EH (cell line): ENCODE measurements at regions not wholly inside any gene's neighbourhood (a gene's known extent, or its start where the extent isn't known, plus 50 kb on each side); places are given as distances from the start of the nearest gene placed in this dataset.
"Not testable (repeated sequence)": the region's sequence is repeated elsewhere in the genome, so short reads cannot be mapped to it uniquely, and the experiment has no call there.

Experiments used
- DNase-seq: peaks from one replicate; pipeline ENCODE4 v3.0.0-alpha.2; 2015; ENCODE audit warnings: low read depth

DNA sequence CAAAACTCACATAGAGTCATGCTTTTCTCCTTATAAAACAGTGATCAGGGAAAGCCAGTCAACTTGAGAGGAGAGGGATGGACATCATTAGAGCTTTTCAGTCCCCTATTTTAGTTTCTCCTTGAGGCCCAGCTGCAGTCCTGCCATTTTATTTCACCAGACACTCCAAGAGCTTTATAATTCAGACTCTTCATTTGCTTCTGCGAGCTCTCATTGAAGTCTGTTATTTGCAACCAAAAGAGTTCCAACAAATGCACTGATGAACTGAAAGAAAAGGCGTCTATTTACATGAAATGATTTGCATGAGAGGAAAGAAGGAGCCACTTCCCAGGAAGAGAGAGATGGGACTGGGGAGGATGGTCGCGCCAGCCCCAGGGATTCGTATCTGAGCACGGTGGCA lies 86.8 kb downstream of the NDUFA12 start:
- no peak for DNase-seq

- no peak for DNase-seq
Measured at GRCh38 chr12:94909663-94910062, 93.8 kb downstream of the NDUFA12 start.

DNA sequence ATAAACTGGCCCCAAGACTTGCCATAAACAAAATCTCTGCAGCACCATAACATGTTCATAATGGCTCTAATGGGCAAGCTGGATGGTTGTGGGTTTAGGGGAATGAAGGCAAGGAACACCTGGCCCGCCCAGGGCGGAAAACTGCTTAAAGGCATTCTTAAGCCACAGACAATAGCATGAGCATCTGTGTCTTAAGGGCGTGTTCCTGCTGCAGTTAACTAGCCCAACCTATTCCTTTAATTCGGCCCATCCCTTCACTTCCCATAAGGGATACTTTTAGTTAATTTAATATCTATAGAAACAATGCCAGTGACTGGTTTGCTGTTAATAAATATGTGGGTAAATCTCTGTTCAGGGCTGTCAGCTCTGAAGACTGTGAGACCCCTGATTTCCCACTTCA lies 97.7 kb downstream of the NDUFA12 start:
- not testable (repeated sequence) for DNase-seq

GRCh38 chr12:94900496-94900895 lies 103.0 kb downstream of the NDUFA12 start:
- no peak for DNase-seq

- no peak for DNase-seq
Measured at GRCh38 chr12:94898388-94898787, 105.1 kb downstream of the NDUFA12 start.

DNA sequence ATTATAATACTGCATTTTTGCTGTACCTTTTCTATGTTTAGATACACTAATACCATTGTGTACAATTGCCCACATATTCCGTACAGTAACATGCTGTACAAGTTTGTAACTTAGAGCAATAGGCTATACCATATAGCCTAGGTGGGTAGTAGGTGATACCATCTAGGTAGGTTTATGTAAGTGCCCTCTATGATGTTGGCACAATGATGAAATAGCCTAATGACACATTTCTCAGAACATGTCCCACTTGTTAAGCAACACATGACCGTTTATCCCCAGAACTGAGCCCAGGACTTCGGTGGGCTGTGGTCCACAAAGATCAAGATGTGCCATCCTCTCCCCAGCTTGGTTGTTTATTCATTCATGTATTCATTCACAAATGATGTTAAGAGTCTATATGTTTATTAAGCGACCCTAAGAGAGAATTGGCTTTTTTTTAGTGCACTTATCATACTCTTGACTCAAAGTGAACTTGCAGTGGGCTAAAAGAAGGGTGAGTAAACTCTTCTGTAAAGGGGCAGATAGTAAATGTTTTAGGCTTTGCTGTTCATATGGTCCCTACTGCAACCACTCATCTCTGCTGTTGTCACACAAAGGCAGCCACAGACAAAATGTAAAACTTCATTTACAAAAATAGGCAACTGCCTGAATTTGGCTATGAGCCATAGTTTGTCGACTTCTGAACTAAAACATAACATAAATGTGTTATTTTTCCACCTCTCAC lies 110.8 kb downstream of the NDUFA12 start:
- DNase-seq: no peak

- DNase-seq: no peak
Measured at GRCh38 chr12:94889445-94890210, 113.9 kb downstream of the NDUFA12 start.

GRCh38 chr12:94879542-94879941 lies 124.0 kb downstream of the NDUFA12 start:
- peak; percentile 24 for DNase-seq

DNA sequence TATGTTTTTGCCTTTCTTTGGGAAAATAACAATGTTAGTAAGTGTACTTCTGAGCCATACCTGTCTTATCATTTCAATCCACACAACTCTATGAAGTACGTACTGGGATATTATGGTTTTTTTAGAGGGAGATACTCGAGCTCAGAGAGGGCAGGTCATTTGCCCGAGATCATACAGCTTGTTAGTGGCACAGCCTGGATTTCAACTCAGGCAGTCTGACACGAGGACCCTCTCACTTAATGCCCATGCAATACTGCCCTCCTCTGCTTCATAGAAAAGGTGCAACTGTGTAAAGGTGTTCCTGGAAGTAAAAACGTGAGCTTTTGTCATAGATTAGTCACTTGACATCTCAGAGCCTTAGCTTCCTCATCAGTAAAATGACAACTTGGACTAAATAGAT lies 128.0 kb downstream of the NDUFA12 start:
- DNase-seq: no peak

DNA sequence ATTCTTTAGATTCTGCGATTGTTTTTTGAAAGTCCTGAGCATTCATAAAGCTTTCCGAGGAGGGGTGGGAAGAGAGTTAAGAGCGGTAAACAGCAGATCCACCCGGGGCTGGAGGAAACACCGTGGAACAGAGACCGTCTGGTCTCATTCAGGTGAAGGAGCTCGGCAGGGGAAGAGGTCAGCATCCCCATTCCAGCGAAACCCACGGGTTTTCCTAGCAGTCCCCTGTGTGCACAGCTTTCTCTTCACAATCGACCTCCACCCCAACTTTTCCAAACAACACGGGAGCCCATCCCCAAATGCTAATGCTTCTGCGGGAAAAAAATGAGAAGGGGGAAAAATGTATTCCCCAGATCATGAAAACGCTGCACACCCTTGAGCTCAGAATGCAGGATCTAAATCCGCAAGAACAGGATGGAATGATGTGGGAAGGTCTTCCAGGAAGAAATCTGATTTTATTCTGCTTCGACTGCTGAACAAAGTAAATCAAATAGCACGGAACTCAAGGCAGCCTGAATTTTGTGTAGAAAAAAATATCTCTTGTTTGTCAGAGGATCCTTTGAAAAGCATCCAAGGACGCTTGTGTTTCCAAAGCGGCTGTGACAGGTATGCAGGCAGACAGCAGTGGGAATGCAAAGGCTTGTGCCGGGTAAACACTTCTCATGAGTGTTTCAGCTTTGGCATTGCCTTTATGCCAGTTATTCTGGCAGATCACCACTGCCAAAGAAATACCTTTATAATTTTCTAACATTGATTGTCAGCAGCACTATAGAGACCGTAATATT lies 128.8 kb downstream of the NDUFA12 start:
- DNase-seq: no peak

GRCh38 chr12:94873734-94874517 lies 129.6 kb downstream of the NDUFA12 start:
- DNase-seq: peak; percentile 6

DNA sequence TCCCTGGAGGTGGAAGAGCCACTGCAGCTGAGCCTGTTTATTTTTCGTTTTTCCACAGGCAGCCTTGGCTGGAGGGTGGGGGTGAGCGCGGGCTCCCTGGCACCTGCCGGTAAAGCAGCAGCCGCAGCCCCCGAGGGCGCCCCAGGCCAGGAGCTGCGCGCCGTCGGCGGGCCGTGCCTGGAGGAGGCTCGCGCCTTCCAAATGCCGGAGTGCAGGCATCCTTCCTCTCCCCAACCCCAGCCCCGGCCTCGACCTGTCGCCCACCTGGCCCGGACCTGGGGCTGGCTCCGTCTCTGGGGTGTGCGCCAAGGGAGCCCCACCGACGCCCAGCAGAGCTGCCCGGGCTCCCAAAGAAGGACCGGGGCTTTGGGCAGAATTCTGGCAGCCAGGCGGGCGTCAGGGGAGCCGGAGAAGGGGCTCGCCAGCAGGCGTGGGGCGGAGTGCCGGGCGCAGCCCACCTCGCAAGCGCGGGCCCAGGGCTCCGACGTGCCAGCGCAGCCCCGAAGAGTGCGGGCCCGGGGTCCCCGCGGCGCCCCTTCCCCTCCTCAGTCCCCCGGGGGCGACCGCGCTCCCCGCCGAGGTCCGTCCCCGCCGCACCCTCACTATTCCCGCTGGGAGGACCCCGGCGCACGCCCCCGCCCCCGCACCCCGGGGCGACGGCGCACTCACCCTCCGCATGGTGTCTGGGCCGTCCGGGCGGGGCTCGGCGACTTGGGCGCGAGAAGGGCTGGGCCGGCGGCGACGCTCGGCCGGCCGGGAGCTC lies 130.3 kb downstream of the NDUFA12 start:
- DNase-seq: no peak

GRCh38 chr12:94872671-94872970 lies 130.9 kb downstream of the NDUFA12 start:
- no peak for DNase-seq

DNA sequence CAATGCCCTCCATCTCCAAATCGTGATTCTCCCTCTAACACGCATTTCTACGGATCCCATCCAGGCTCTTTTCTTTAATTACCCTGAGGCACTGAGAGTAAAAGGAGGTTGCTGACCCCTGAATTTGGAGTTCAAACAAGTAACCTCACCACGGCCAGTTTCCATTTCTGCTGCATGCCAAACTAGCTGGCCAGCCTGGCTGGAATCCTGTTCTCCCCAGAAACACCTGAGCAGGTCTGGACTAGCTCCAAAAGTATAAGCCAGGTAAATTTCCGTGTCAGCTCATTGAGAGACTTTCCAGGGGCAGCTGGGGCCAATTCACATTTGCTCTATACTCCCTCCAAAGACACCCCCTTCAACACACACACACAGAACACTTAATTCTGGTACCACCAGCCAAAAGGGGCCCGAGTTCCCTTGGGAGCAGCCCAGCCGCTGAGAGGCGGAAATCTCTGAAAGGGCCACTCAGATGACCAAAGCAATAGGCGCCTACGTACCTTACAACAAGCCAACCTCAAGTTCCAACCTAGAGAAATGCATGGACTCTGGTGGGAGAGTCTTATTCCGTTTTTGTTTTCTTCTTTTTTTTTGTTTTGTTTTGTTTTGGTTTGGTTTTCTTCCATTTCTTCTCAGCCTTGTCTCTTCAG lies 131.4 kb downstream of the NDUFA12 start:
- DNase-seq: no peak

DNA sequence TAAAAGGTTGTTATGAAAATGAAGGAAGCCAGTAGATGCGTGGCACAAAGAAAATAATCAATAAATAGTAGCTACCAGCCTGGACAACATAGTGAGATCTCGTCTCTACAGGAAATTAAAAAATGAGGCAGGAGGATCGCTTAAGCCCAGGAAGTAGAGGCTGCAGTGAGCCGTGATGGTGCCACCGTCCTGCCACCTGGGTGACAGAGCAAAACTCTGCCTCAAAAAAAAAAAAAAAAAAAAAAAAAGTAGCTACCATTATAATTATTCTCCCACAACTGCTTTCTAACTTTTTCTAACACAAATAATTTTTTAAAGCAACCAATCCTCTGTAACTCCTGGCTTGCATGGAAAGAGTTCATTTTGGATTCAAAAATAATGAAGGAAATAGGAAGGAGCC lies 133.0 kb downstream of the NDUFA12 start:
- DNase-seq: no peak

DNA sequence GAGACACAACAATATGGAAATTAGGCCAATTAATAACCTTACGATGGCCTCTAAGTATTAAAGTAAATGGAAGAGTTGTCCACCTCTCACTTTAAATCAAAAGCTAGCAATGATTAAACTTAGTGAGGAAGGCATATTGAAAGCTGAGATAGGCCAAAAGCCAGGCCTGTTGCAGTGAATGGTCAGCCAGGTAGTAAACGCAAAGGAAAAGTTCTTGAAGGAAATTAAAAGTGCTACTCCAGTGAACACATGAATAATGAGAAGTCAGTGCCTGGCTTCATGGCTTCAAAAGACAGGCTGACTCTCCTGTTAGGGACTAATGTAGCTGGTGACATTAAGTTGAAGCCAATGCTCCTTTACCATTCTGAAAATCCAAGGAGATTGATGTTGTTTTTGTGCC lies 135.3 kb downstream of the NDUFA12 start:
- DNase-seq: no peak

DNA sequence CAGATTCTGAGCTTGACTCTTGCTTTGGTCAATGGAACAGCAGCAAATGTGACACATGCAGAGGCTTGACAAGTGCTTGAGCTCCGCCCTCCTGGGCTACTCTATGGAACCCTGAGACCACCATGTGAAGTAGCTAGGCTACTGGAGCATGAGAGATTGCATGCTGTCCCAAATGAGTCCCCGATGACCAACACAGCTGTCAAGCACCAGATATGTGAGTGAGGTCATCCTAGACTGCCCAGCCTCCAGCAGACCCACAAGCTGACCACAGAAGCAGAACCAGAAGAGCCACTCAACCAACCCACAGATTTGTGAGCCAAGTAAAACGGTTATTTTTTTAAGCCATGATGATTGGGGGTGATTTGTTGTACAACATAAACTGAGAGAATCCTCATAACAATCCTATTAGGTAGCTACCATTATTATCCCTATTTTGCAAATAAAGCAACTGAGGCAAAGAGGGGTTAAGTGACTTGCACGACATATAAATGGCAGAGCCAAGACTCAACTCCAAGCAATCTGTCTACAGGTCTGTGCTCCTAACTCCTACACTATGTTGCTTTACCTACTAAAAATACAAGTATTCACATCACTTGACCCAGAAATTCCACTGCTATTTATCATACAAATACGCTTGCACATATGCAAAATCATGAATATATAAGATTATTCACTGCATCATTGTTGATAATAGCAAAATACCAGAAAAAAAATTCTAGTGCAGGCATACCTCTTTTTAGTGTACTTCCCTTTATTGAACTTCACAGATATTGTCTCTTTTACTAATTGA lies 136.2 kb downstream of the NDUFA12 start:
- DNase-seq: no peak

- DNase-seq: no peak
Measured at GRCh38 chr12:94864987-94865386, 138.5 kb downstream of the NDUFA12 start.

- DNase-seq: no peak
Measured at GRCh38 chr12:94863321-94864035, 140.0 kb downstream of the NDUFA12 start.
